ENCODE measurements at regions not wholly inside any gene's neighbourhood (a gene's known extent, or its start where the extent isn't known, plus 50 kb on each side); places are given as distances from the start of the nearest gene placed in this dataset.

DNA sequence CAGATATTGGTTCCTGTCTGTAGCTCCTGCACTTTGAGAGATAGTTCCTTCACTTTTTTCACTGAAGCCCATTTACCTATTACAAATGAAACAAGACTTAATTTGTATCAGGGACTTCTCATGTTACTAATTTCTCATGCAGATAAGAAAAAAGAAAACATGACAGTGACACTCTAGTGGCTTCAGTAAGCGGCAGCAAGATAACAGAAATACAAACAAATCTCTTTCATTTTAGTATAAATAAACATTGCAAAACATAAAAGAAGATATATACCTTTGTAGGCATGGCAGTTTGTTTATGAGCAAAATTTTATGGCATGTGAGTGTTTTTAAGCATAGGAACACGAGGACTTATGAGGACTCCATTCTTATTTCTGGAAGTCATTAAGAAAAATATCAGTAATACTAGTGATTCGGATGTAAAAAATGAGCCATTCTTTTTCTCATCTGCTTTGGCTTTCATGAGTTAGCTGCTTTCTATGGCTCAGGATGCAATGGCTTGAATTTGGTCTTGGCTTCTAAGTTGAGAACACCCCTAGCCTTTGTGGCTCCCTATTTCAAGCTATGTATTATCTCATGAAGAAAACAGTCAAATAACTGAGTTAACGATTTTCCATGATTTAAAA is 310.1 kb upstream of the RGS6 start:
- intact Hi-C loops (cut with DNase I; ENCODE audit: low total_unique reads), result no loop called here

DNA sequence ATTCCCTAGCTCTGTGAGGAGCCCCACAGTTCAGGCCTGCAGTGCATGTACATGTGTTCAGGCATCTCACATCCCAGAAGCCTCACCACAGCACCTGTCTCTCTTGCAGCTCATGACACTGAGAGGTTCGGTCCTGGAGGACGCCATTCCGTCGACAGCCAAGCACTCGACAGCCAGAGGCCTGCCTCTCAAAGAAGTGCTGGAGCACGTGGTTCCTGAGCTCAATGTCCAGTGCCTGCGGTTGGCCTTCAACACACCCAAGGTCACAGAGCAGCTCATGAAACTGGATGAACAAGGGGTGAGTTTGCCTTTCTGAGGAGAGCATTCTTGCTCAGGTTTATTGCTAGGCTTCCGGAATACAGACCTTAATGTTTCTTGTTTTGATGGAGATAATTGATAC is 308.3 kb upstream of the RGS6 start:
- Histone ChIP-seq H3K27ac (no peak overlapping the region), H3K4me3 (no peak overlapping the region), H3K4me1 (no peaks in the 10 kb centered on the region), H3K9me3 (no peaks in the 10 kb centered on the region), H3K27me3 (no peaks in the 10 kb centered on the region), H3K36me3 (peaks cover 0 to 8% (median 0%) of the 10 kb centered on the region in 4 donors)
- no peak for TF ChIP-seq EP300 (IDR thresholded peaks at IDR 0.05; ENCODE audit: low read depth)
- no peak for TF ChIP-seq POLR2AphosphoS5 (IDR thresholded peaks at IDR 0.05)
- TF ChIP-seq, protein P1, sequence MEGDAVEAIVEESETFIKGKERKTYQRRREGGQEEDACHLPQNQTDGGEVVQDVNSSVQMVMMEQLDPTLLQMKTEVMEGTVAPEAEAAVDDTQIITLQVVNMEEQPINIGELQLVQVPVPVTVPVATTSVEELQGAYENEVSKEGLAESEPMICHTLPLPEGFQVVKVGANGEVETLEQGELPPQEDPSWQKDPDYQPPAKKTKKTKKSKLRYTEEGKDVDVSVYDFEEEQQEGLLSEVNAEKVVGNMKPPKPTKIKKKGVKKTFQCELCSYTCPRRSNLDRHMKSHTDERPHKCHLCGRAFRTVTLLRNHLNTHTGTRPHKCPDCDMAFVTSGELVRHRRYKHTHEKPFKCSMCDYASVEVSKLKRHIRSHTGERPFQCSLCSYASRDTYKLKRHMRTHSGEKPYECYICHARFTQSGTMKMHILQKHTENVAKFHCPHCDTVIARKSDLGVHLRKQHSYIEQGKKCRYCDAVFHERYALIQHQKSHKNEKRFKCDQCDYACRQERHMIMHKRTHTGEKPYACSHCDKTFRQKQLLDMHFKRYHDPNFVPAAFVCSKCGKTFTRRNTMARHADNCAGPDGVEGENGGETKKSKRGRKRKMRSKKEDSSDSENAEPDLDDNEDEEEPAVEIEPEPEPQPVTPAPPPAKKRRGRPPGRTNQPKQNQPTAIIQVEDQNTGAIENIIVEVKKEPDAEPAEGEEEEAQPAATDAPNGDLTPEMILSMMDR (IDR thresholded peaks at IDR 0.05), result no peak
- intact Hi-C loops (cut with DNase I; ENCODE audit: low total_unique reads) (no loop called here), in situ Hi-C loops (cut with MboI; ENCODE audit: low pct_ligation_motif_present in 1 of 4, low pct_unique_long_range_greater_than_20kb in 1 of 4, low sequenced_read_pairs in 3 of 4) (no loop called here)
- WGBS, 2 donors (ENCODE audit: low coverage in 1 of 2), result 97 to 100% methylated on average over 1 to 8 of the region's 8 CpGs
- DNase-seq, result no peak

More for the DNA sequence above, 310.1 kb upstream of the RGS6 start:
- Histone ChIP-seq H3K9me3 (no peaks in the 10 kb centered on the region), H3K27ac (no peak overlapping the region), H3K4me1 (no peaks in the 10 kb centered on the region), H3K4me3 (no peak overlapping the region), H3K36me3 (peaks cover 0 to 10% (median 0%) of the 10 kb centered on the region in 4 donors), H3K27me3 (no peaks in the 10 kb centered on the region)
- no peak for DNase-seq
- 70 to 75% methylated on average over 4 of the region's 4 CpGs for WGBS, 2 donors (ENCODE audit: low coverage in 1 of 2)
- in situ Hi-C loops (cut with MboI; ENCODE audit: low pct_ligation_motif_present in 1 of 4, low pct_unique_long_range_greater_than_20kb in 1 of 4, low sequenced_read_pairs in 3 of 4), result no loop called here
- TF ChIP-seq, protein P1 (IDR thresholded peaks at IDR 0.05), result no peak
- TF ChIP-seq EP300 (IDR thresholded peaks at IDR 0.05; ENCODE audit: low read depth), result no peak
- TF ChIP-seq POLR2AphosphoS5 (IDR thresholded peaks at IDR 0.05), result no peak
- no peak for TF ChIP-seq POLR2A (IDR thresholded peaks at IDR 0.05)

DNA sequence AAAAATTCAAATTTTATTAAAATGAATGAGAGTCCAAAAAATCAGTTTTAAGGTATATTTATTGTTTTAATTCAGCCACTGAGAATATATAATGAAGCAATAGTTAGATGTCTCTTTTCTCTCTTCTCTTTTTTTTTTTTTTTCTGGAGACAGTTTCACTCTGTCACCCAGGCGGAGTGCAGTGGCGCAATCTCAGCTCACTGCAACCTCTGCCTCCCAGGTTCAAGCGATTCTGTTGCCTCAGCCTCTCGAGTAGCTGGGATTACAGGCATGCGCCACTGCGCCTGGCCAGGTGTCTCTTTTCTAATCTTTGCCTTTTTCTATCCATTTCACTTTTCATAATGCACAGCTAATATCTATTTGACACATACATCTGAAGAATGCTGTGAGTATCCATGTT is 307.1 kb upstream of the RGS6 start:
- Histone ChIP-seq H3K4me1 (no peaks in the 10 kb centered on the region), H3K36me3 (peaks cover 0 to 6% (median 0%) of the 10 kb centered on the region in 4 donors), H3K9me3 (no peaks in the 10 kb centered on the region), H3K27me3 (no peaks in the 10 kb centered on the region), H3K4me3 (no peak overlapping the region), H3K27ac (no peak overlapping the region)
- in situ Hi-C loops (cut with MboI; ENCODE audit: low pct_ligation_motif_present in 1 of 4, low pct_unique_long_range_greater_than_20kb in 1 of 4, low sequenced_read_pairs in 3 of 4), result no loop called here
- WGBS, 2 donors (ENCODE audit: low coverage in 1 of 2), result 92 to 95% methylated on average over 5 to 6 of the region's 6 CpGs
- intact Hi-C loops (cut with DNase I; ENCODE audit: low total_unique reads), result no loop called here
- no peak for DNase-seq
- TF ChIP-seq EP300 (IDR thresholded peaks at IDR 0.05; ENCODE audit: low read depth), result no peak
- TF ChIP-seq POLR2AphosphoS5 (IDR thresholded peaks at IDR 0.05), result no peak
- TF ChIP-seq, protein P1 (IDR thresholded peaks at IDR 0.05), result no peak
- TF ChIP-seq POLR2A (IDR thresholded peaks at IDR 0.05), result no peak

DNA sequence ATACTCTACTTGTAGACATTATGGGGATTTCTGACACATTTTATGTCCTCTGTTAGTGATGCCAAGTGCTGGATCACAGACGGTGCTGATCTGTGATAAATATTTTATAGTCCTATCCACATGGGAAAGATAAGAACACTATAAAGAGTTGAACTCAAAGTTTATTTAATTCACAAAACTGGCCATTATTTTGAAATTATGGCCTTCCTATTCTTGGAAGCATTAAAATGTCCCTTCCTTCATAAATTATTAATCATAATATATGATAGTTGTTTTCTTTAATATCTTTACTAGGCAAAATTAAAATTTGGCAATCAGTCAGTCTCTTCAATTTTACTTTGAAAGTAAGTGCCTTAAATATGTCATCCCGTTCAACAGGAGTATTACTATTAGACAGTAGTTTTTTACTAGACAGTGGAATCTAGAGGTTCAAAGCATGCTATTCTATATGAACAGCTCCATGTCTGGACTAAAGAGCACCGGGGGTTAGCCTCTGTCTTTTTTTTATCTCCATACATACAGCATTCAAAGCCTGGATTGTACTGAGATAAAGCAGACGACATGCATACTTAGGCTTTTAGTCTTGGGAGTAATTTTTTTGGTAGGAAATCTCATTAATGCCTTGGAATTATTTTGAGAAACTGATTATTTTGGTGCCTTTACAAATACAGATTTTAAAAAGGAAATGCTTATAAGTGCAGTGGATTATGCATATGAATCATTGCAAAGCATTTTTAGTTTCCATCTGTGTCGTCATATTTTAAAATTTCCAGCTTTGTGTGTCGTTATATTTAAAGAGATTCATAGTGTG is 306.1 kb upstream of the RGS6 start:
- Histone ChIP-seq H3K27me3 (no peaks in the 10 kb centered on the region), H3K36me3 (peaks cover 0 to 6% (median 0%) of the 10 kb centered on the region in 4 donors), H3K27ac (no peak overlapping the region), H3K4me1 (no peaks in the 10 kb centered on the region), H3K4me3 (no peak overlapping the region), H3K9me3 (no peaks in the 10 kb centered on the region)
- no peak for DNase-seq
- intact Hi-C loops (cut with DNase I; ENCODE audit: low total_unique reads) (no loop called here), in situ Hi-C loops (cut with MboI; ENCODE audit: low pct_ligation_motif_present in 1 of 4, low pct_unique_long_range_greater_than_20kb in 1 of 4, low sequenced_read_pairs in 3 of 4) (no loop called here)
- 74 to 83% methylated on average over 6 of the region's 6 CpGs for WGBS, 2 donors (ENCODE audit: low coverage in 1 of 2)
- TF ChIP-seq EP300 (IDR thresholded peaks at IDR 0.05; ENCODE audit: low read depth), result no peak
- TF ChIP-seq, protein P1 (IDR thresholded peaks at IDR 0.05), result no peak
- no peak for TF ChIP-seq POLR2A (IDR thresholded peaks at IDR 0.05)
- TF ChIP-seq POLR2AphosphoS5 (IDR thresholded peaks at IDR 0.05), result no peak

All from transverse colon (tissue), 4 donors.